CD4-positive, alpha-beta T cell (primary cell): ENCODE measurements at regions not wholly inside any gene's neighbourhood (a gene's known extent, or its start where the extent isn't known, plus 50 kb on each side); places are given as distances from the start of the nearest gene placed in this dataset.

Source experiments
- ATAC-seq: fragments of 200-7000 bp; cut with Tn5 transposase; one replicate; pipeline ENCODE4 v1.10.0; 2022; ENCODE audit warnings: mild to moderate bottlenecking; ENCODE audit not compliant: poor library complexity
- CTCF ChIA-PET: fragments of 350-600 bp; sonication (Branson Sonifier 250); formaldehyde crosslinking; loops from one replicate; lab custom pipeline; 2021; ENCODE audit warnings: antibody characterized with exemption, inconsistent platforms; lab: Charles Lee
- POLR2A ChIA-PET: fragments of 350-600 bp; sonication (Branson Sonifier 250); formaldehyde crosslinking; loops from one replicate; lab custom pipeline; 2021; ENCODE audit warnings: antibody characterized with exemption, inconsistent platforms; lab: Charles Lee
- DNase-seq, 14 experiments: peaks; one replicate each; pipeline ENCODE4 v3.0.0-alpha.2; 2013 to 2020; ENCODE audit warnings: mixed read lengths in 2 of 14
- H3K27ac ChIP-seq, 2 donors: one replicate each; pipeline versions ENCODE4 v1.5.1 to v1.7.0; 2013; ENCODE audit warnings: low read length in 2 of 2, low read depth in 1 of 2, mild to moderate bottlenecking in 1 of 2
- H3K27me3 ChIP-seq, 2 experiments: 1 replicate in 1 of 2; 2 replicates in 1 of 2; pipeline versions ENCODE4 v1.6.1 to v1.7.0; 2013; ENCODE audit warnings: low read length in 2 of 2, control low read depth in 1 of 2, mild to moderate bottlenecking in 1 of 2, moderate library complexity in 1 of 2; ENCODE audit not compliant: insufficient read depth in 2 of 2, control insufficient read depth in 1 of 2
- H3K36me3 ChIP-seq: one replicate; pipeline ENCODE4 v1.6.1; 2013; ENCODE audit warnings: low read length, control low read depth; ENCODE audit not compliant: insufficient read depth
- H3K4me1 ChIP-seq: one replicate; pipeline ENCODE4 v1.6.1; 2013; ENCODE audit warnings: low read length, control low read depth; ENCODE audit not compliant: insufficient read depth
- H3K4me3 ChIP-seq: one replicate; pipeline ENCODE4 v1.5.1; 2013; ENCODE audit warnings: mild to moderate bottlenecking, low read length, moderate library complexity
- H3K9me3 ChIP-seq, 2 experiments: 1 replicate in 1 of 2; 2 replicates in 1 of 2; pipeline versions ENCODE4 v1.6.1 to v1.7.0; 2013; ENCODE audit warnings: low read length in 2 of 2, mild to moderate bottlenecking in 2 of 2, control low read depth in 1 of 2, moderate library complexity in 1 of 2; ENCODE audit not compliant: control insufficient read depth in 1 of 2, insufficient read depth in 1 of 2
- H3K27ac Mint-ChIP-seq: one replicate; pipeline ENCODE4 v1.8.0; 2020; ENCODE audit warnings: mixed read lengths
- H3K27me3 Mint-ChIP-seq: one replicate; pipeline ENCODE4 v1.8.0; 2021; ENCODE audit warnings: mixed read lengths
- H3K36me3 Mint-ChIP-seq: one replicate; pipeline ENCODE4 v1.8.0; 2021; ENCODE audit warnings: low read depth, mixed read lengths
- H3K4me1 Mint-ChIP-seq: one replicate; pipeline ENCODE4 v1.8.0; 2021; ENCODE audit warnings: low read depth, mixed read lengths
- H3K4me3 Mint-ChIP-seq: one replicate; pipeline ENCODE4 v1.8.0; 2020; ENCODE audit warnings: mild to moderate bottlenecking, mixed read lengths
- H3K9me3 Mint-ChIP-seq: one replicate; pipeline ENCODE4 v1.8.0; 2020; ENCODE audit warnings: mixed read lengths
- CTCF ChIP-seq: fragments of 200-600 bp; IDR thresholded peaks from one replicate; pipeline ENCODE4 v1.8.0; 2022; ENCODE audit warnings: antibody characterized with exemption, mild to moderate bottlenecking
- intact Hi-C, 2 experiments: fragments of 100-400 bp; cut with DNase I in 1 of 2; cut with micrococcal nuclease in 1 of 2; formaldehyde crosslinking; loops; one replicate each; pipeline versions ENCODE4 v1.15.1 to v1.9.0; 2023 to 2025; cut with DNase I, micrococcal nuclease

DNA sequence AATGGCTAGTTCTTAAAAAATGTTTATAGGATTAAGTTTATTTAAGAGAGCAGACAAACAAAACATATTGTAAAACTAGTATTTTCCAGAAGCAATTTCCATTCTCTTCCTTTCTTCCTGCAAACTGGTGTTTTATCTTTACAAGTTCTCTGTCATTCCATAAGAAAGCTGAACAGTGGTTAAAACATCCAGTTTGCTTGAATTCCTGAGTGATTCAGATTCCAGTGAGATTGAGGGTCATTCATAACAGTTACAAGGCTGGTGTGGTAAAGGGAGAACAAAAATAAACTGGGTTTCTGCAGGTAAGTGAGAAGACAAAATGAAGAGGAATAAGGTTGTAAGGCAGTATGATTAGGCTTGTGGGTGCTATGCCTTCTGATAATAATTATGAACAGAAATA, 544.8 kb upstream of the DIPK2B start:
- H3K27ac ChIP-seq: no peak overlapping the region
- intact Hi-C loops: loop anchor here (5.0 to 10.0 kb wide), 2 partner anchors 228 to 1911 kb away; no protein-coding TSS in a partner anchor
- H3K4me1 ChIP-seq: no peaks in the 10 kb centered on the region
- DNase-seq (no peak), ATAC-seq (no peak)
- H3K4me3 ChIP-seq: no peak overlapping the region
- H3K9me3 Mint-ChIP-seq: no peaks in the 10 kb centered on the region
- peaks cover 19% of the 10 kb centered on the region for H3K4me1 Mint-ChIP-seq
- ChIA-PET POLR2A (no interaction called here), CTCF (no interaction called here)
- H3K36me3 Mint-ChIP-seq: peaks cover 11% of the 10 kb centered on the region
- peak overlapping the region; percentile 7 for H3K27ac Mint-ChIP-seq
- H3K27me3 ChIP-seq: no peaks in the 10 kb centered on the region
- TF ChIP-seq CTCF: no peak
- peaks cover 9% of the 10 kb centered on the region for H3K36me3 ChIP-seq
- no peaks in the 10 kb centered on the region for H3K27me3 Mint-ChIP-seq
- no peaks in the 10 kb centered on the region for H3K9me3 ChIP-seq
- no peak overlapping the region for H3K4me3 Mint-ChIP-seq

DNA sequence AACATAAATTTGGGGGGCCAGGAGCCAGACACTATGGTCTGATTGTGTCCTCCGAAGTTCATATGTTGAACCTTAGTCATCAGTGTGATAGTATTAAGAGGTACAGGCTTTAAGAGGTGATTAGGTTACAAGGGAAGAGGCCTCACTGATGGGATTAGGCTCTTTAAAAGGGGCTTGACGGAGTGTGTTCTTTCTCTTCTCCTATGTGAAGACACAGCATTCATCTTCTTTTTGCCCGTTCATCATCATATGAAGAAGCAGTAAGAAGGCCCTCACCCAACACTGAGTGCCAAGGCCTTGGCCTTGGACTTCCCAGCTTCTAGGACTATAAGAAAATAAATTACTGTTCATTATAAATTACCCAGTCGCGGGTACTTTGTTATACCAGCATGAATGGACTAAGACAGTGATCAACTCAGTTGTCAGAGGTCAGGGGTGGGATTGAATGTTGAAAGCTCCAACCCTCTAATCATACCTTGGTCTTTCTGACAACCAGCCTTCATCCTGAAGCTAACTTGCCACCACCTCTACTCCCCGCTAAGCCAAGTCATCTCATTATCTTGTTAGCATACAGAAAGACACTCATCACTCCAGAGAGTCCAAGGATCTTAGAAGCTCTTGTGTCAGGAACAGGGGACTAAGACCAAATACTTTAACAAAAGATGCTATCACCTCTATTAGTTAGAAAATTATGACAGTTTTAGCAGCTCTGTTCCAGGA, 543.4 kb upstream of the DIPK2B start:
- Histone ChIP-seq H3K27me3 (no peaks in the 10 kb centered on the region), H3K36me3 (peaks cover 9% of the 10 kb centered on the region), H3K4me1 (no peaks in the 10 kb centered on the region), H3K27ac (no peak overlapping the region), H3K4me3 (no peak overlapping the region), H3K9me3 (no peaks in the 10 kb centered on the region)
- POLR2A ChIA-PET: no interaction called here
- intact Hi-C loops: loop anchor here in 1 of 2 experiments (10.0 kb wide), 1 partner anchor 1909 kb away; no protein-coding TSS in a partner anchor
- Mint-ChIP-seq H3K27me3 (no peaks in the 10 kb centered on the region), H3K36me3 (peaks cover 11% of the 10 kb centered on the region), H3K4me1 (peaks cover 9% of the 10 kb centered on the region), H3K27ac (no peak overlapping the region), H3K4me3 (no peak overlapping the region), H3K9me3 (no peaks in the 10 kb centered on the region)
- DNase-seq (no peak), ATAC-seq (no peak)
- CTCF ChIA-PET: no interaction called here
- TF ChIP-seq CTCF: no peak

GRCh38 chrX:45743081-45743533, 542.4 kb upstream of the DIPK2B start:
- Histone ChIP-seq H3K27ac (no peak overlapping the region), H3K4me1 (no peaks in the 10 kb centered on the region), H3K9me3 (no peaks in the 10 kb centered on the region), H3K27me3 (no peaks in the 10 kb centered on the region), H3K4me3 (no peak overlapping the region), H3K36me3 (peaks cover 9% of the 10 kb centered on the region)
- intact Hi-C loops: loop anchor here in 1 of 2 experiments (10.0 kb wide), 1 partner anchor 1908 kb away; no protein-coding TSS in a partner anchor
- H3K4me1 Mint-ChIP-seq: peaks cover 3% of the 10 kb centered on the region
- peak in 1 of 14 experiments; percentile 20 for DNase-seq
- no peak overlapping the region for H3K27ac Mint-ChIP-seq
- H3K27me3 Mint-ChIP-seq: no peaks in the 10 kb centered on the region
- TF ChIP-seq CTCF: no peak
- no peak overlapping the region for H3K4me3 Mint-ChIP-seq
- no peaks in the 10 kb centered on the region for H3K9me3 Mint-ChIP-seq
- CTCF ChIA-PET: no interaction called here
- POLR2A ChIA-PET: interaction anchor here (0.6 kb wide), 1 partner anchor 22 kb away, joined by 4 read pairs; no protein-coding TSS in a partner anchor
- peaks cover 11% of the 10 kb centered on the region for H3K36me3 Mint-ChIP-seq
- ATAC-seq: no peak
